ENCODE measurements at regions not wholly inside any gene's neighbourhood (a gene's known extent, or its start where the extent isn't known, plus 50 kb on each side); places are given as distances from the start of the nearest gene placed in this dataset.

GRCh38 chr5:87780831-87781760 lies 368.4 kb upstream of the CCNH start:
- TF ChIP-seq CTCF (conservative IDR thresholded peaks at IDR 0.05 in 1 of 2, IDR thresholded peaks at IDR 0.05 in 1 of 2; ENCODE audit: low read depth in 1 of 2, low read length in 2 of 2) (peak; percentile 96 to 97), EZH2 (IDR thresholded peaks at IDR 0.05; ENCODE audit: low read length, missing control alignments) (no peak)
